K562 (cell line): ENCODE measurements at regions not wholly inside any gene's neighbourhood (a gene's known extent, or its start where the extent isn't known, plus 50 kb on each side); places are given as distances from the start of the nearest gene placed in this dataset.

Experiments used
- CREM ChIP-seq: IDR thresholded peaks from 2 replicates; pipeline ENCODE4 v1.6.1; 2014; ENCODE audit warnings: antibody characterized with exemption, low read depth
- MYNN ChIP-seq, 2 experiments: sonication (generic); formaldehyde crosslinking in 1 of 2; IDR thresholded peaks; 2 replicates each; pipeline versions ENCODE4 v1.5.0 to v1.6.1; 2016 to 2020; ENCODE audit warnings: antibody characterized with exemption in 1 of 2, missing genetic modification reagents in 1 of 2
- NFIC ChIP-seq: fragments of 450-650 bp; IDR thresholded peaks from 2 replicates; pipeline ENCODE4 v1.6.1; 2017; ENCODE audit warnings: mild to moderate bottlenecking, inconsistent platforms
- NUFIP1 ChIP-seq: fragments of 450-650 bp; IDR thresholded peaks from 2 replicates; pipeline ENCODE4 v1.6.1; 2018; ENCODE audit not compliant: partially characterized antibody
- PTRF ChIP-seq: fragments of 450-650 bp; IDR thresholded peaks from 2 replicates; pipeline ENCODE4 v1.6.1; 2016; ENCODE audit warnings: mild to moderate bottlenecking, missing genetic modification characterization, missing compliant biosample characterization
- RBM34 ChIP-seq: fragments of 200-400 bp; formaldehyde crosslinking; IDR thresholded peaks from 2 replicates; pipeline ENCODE4 v1.6.1; 2018; ENCODE audit warnings: low read length, borderline replicate concordance; ENCODE audit not compliant: insufficient read depth
- RFX5 ChIP-seq: IDR thresholded peaks from 2 replicates; pipeline ENCODE4 v1.6.1; 2011; ENCODE audit warnings: low read depth, mild to moderate bottlenecking, improper control_type of control experiment, low read length
- STAT5B ChIP-seq: fragments of 250-450 bp; sonication (Bioruptor Pico); IDR thresholded peaks from 2 replicates; pipeline ENCODE4 v1.8.0; 2021; ENCODE audit warnings: mild to moderate bottlenecking, inconsistent platforms
- ZNF431 ChIP-seq: sonication (generic); formaldehyde crosslinking; IDR thresholded peaks from 2 replicates; pipeline ENCODE4 v1.8.0; 2022; ENCODE audit warnings: mild to moderate bottlenecking, missing genetic modification reagents
- ZNF76 ChIP-seq: fragments of 250-450 bp; sonication (Bioruptor Pico); IDR thresholded peaks from 2 replicates; pipeline ENCODE4 v1.4.0; 2020; ENCODE audit warnings: mild to moderate bottlenecking, moderate library complexity, borderline replicate concordance
- TF ChIP-seq, protein P1 (sequence below), 2 experiments: fragments of 450-650 bp; formaldehyde crosslinking in 1 of 2; IDR thresholded peaks; 2 replicates each; pipeline versions ENCODE4 v1.4.0 to v1.6.1; 2014 to 2020; ENCODE audit warnings: mild to moderate bottlenecking in 2 of 2, borderline replicate concordance in 1 of 2, low read depth in 1 of 2
- TF ChIP-seq, protein P2 (sequence below): fragments of 250-450 bp; sonication (Bioruptor Pico); IDR thresholded peaks from 2 replicates; pipeline ENCODE4 v1.5.0; 2021; ENCODE audit warnings: mild to moderate bottlenecking, moderate library complexity
- TF ChIP-seq, protein P3 (sequence below), 2 experiments: IDR thresholded peaks; 2 replicates each; pipeline ENCODE4 v1.6.1; 2011; ENCODE audit warnings: borderline replicate concordance in 1 of 2, control low read depth in 1 of 2, low read depth in 1 of 2, low read length in 1 of 2, mild to moderate bottlenecking in 1 of 2, mixed read lengths in 1 of 2, moderate library complexity in 1 of 2; ENCODE audit not compliant: insufficient read depth in 1 of 2, insufficient read length in 1 of 2, poor library complexity in 1 of 2, severe bottlenecking in 1 of 2; ENCODE audit errors: extremely low read depth in 1 of 2
- TF ChIP-seq, protein P4 (sequence below): fragments of 450-650 bp; IDR thresholded peaks from 2 replicates; pipeline ENCODE4 v1.6.1; 2017; ENCODE audit warnings: mild to moderate bottlenecking, moderate library complexity

DNA sequence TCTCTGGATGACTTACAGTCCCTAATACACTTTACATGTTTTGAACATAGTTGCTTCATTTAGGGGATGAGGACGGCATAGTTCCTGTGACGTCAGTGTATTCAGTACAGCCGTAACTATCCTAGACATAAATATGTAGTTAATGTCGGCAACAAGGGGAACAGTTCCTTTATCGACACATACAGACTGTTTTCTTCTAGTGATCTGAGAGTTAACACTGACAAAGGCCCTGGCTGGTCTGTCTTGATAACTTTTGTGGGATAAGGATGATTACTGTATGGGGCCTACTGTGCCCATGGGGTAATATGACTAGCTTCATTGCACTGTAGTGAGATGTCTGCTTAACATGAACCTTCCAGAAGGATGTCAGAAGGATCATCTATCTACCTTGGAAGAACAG, 131.2 kb downstream of the ZNF518B start (continued):
- TF ChIP-seq, protein P1, sequence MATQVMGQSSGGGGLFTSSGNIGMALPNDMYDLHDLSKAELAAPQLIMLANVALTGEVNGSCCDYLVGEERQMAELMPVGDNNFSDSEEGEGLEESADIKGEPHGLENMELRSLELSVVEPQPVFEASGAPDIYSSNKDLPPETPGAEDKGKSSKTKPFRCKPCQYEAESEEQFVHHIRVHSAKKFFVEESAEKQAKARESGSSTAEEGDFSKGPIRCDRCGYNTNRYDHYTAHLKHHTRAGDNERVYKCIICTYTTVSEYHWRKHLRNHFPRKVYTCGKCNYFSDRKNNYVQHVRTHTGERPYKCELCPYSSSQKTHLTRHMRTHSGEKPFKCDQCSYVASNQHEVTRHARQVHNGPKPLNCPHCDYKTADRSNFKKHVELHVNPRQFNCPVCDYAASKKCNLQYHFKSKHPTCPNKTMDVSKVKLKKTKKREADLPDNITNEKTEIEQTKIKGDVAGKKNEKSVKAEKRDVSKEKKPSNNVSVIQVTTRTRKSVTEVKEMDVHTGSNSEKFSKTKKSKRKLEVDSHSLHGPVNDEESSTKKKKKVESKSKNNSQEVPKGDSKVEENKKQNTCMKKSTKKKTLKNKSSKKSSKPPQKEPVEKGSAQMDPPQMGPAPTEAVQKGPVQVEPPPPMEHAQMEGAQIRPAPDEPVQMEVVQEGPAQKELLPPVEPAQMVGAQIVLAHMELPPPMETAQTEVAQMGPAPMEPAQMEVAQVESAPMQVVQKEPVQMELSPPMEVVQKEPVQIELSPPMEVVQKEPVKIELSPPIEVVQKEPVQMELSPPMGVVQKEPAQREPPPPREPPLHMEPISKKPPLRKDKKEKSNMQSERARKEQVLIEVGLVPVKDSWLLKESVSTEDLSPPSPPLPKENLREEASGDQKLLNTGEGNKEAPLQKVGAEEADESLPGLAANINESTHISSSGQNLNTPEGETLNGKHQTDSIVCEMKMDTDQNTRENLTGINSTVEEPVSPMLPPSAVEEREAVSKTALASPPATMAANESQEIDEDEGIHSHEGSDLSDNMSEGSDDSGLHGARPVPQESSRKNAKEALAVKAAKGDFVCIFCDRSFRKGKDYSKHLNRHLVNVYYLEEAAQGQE (IDR thresholded peaks at IDR 0.05; ENCODE audit: borderline replicate concordance) = no peak
- TF ChIP-seq, protein P1 (CRISPR knock-in tag; IDR thresholded peaks at IDR 0.05; ENCODE audit: low read depth) = peak; percentile 20; the same call in 1 of the 2 replicates
- TF ChIP-seq NUFIP1 (no peak), ZNF76 (CRISPR knock-in tag) (no peak), CREM (peak; percentile 94), NFIC (peak; percentile 85), RBM34 (no peak), RFX5 (no peak), ZNF431 (CRISPR knock-in tag) (no peak), PTRF (tag) (no peak), MYNN (IDR thresholded peaks at IDR 0.05) (peak; percentile 81; the same call in 1 of the 2 replicates), MYNN (CRISPR knock-in tag; IDR thresholded peaks at IDR 0.05) (no peak), STAT5B (CRISPR knock-in tag) (no peak)
- TF ChIP-seq, protein P2, sequence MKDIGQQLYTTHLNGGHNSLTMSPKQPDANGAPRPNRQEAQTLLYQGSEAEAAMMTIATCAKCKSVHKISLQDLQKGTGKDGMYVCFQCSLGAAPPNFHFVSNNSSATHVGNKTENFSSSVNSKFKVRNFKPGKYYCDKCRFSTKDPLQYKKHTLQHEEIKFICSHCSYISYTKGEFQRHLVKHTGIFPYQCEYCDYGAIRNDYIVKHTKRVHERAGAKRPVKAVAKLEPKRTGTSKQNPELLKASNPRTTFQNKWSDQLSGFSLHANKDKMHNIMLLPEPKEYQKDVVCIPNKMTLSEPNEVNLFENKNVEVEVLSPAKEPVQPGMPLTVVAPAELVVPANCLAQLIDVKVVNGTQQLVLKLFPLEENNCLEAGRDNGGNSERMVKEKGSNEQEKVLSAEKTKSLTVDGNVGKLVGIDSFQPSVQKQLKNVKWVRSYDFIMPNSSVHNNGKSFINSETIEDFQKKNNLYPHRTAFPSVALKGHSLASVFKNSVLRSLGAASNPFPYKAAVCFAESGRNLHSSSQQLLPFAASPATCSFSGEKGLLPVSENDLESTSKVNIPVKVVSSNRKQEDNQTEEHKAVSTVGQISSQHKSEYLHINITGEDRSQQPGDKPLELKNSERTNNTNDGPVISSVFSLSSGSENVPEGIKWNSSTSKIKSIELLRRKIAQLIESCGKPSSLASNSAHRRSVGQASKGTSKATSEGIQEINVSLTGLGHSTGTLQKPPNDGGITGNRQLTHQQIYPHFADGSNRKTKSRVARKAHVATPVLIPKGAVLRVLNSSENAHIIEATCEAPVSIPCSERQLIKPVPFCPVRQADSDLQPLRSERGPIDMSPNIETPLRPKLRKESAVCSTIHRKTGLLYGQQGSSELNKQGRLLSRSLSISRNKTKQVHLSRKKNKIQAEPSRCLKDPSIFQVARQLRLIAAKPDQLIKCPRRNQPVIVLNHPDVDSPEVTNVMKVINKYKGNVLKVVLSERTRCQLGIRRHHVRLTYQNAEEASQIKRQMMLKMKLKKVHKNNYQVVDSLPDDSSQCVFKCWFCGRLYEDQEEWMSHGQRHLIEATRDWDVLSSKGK (CRISPR knock-in tag) = no peak
- TF ChIP-seq, protein P3, sequence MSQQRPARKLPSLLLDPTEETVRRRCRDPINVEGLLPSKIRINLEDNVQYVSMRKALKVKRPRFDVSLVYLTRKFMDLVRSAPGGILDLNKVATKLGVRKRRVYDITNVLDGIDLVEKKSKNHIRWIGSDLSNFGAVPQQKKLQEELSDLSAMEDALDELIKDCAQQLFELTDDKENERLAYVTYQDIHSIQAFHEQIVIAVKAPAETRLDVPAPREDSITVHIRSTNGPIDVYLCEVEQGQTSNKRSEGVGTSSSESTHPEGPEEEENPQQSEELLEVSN (IDR thresholded peaks at IDR 0.05; ENCODE audit: borderline replicate concordance in 1 of 2, extremely low read depth in 1 of 2, insufficient read depth in 1 of 2, insufficient read length in 1 of 2, low read depth in 1 of 2, low read length in 1 of 2, poor library complexity in 1 of 2, severe bottlenecking in 1 of 2) = no peak
- TF ChIP-seq, protein P4, sequence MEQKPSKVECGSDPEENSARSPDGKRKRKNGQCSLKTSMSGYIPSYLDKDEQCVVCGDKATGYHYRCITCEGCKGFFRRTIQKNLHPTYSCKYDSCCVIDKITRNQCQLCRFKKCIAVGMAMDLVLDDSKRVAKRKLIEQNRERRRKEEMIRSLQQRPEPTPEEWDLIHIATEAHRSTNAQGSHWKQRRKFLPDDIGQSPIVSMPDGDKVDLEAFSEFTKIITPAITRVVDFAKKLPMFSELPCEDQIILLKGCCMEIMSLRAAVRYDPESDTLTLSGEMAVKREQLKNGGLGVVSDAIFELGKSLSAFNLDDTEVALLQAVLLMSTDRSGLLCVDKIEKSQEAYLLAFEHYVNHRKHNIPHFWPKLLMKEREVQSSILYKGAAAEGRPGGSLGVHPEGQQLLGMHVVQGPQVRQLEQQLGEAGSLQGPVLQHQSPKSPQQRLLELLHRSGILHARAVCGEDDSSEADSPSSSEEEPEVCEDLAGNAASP = no peak
